ENCODE measurements at regions not wholly inside any gene's neighbourhood (a gene's known extent, or its start where the extent isn't known, plus 50 kb on each side); places are given as distances from the start of the nearest gene placed in this dataset.

DNA sequence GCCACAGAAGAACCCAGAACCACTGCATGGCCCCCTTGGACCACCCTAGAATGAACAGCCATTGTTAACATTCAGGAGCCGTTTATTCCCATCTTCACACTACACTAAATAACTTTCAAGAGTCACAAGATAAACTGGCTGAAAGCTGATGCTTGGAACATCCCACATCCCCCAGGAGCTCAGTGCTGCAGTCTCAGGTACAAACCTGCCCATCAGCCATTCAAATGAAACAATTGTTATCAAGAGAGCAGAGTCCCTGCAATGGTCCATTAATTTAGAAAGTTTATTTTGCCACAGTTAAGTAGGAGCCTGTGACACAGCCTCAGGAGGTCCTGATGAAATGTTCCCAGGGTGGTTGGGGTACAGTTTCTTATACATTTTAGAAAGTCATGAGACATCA, 123.8 kb upstream of the ZNF91 start:
- H3K9me3 Mint-ChIP-seq (ENCODE audit: unreplicated experiment): peaks cover 20% of the 10 kb centered on the region
- POLR2A ChIA-PET: no interaction called here

DNA sequence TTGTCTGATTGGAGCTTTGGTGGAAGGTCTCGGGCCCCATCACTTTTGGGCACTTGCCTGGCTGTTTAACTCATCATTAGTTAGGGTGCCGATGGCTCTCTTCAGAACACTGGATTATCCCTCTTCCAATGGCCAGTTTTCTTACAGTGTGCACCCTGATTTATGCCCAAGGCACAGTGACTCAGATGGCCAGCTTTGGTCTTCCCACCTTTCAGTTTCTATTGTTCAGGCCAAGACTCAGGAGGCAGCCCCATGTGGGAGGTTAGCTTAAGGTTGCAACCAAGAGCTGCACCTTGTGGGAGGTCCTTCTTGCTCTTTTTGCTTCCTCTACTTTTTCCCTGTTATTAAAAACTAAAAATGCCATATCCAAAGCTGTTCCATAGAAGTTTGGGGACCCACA, 121.0 kb upstream of the ZNF91 start:
- POLR2A ChIA-PET: no interaction called here
- Mint-ChIP-seq H3K27me3 (ENCODE audit: insufficient read depth, unreplicated experiment) (no peaks in the 10 kb centered on the region), H3K9me3 (ENCODE audit: unreplicated experiment) (peaks cover 20% of the 10 kb centered on the region), H3K36me3 (ENCODE audit: insufficient read depth, unreplicated experiment) (no peaks in the 10 kb centered on the region), H3K4me1 (ENCODE audit: low read depth, unreplicated experiment) (no peaks in the 10 kb centered on the region), H3K4me3 (ENCODE audit: unreplicated experiment) (no peak overlapping the region), H3K27ac (ENCODE audit: unreplicated experiment) (no peak overlapping the region)
- H3K4me3 ChIP-seq (ENCODE audit: low read depth, low read length): no peak overlapping the region
- TF ChIP-seq, protein P1, sequence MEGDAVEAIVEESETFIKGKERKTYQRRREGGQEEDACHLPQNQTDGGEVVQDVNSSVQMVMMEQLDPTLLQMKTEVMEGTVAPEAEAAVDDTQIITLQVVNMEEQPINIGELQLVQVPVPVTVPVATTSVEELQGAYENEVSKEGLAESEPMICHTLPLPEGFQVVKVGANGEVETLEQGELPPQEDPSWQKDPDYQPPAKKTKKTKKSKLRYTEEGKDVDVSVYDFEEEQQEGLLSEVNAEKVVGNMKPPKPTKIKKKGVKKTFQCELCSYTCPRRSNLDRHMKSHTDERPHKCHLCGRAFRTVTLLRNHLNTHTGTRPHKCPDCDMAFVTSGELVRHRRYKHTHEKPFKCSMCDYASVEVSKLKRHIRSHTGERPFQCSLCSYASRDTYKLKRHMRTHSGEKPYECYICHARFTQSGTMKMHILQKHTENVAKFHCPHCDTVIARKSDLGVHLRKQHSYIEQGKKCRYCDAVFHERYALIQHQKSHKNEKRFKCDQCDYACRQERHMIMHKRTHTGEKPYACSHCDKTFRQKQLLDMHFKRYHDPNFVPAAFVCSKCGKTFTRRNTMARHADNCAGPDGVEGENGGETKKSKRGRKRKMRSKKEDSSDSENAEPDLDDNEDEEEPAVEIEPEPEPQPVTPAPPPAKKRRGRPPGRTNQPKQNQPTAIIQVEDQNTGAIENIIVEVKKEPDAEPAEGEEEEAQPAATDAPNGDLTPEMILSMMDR (IDR thresholded peaks at IDR 0.05; ENCODE audit: insufficient read depth in 1 of 2, low read depth in 1 of 2, low read length in 1 of 2, severe bottlenecking in 1 of 2, unreplicated experiment in 1 of 2): no peak
- CTCF ChIA-PET: no interaction called here
- intact Hi-C loops (cut with micrococcal nuclease; ENCODE audit: unreplicated experiment): no loop called here
- H3K36me3 ChIP-seq (ENCODE audit: control insufficient read depth, insufficient read depth, low read length): no peaks in the 10 kb centered on the region
- H3K9me3 ChIP-seq: no peaks in the 10 kb centered on the region
- no peak for DNase-seq
- no peaks in the 10 kb centered on the region for H3K27me3 ChIP-seq (replicated peaks; ENCODE audit: control insufficient read depth, insufficient read depth, low read length)
- no peaks in the 10 kb centered on the region for H3K4me1 ChIP-seq
- no TSS peak for BruUV-seq (replicated peaks)

More for the DNA sequence above, 123.8 kb upstream of the ZNF91 start:
- Histone ChIP-seq H3K27me3 (replicated peaks; ENCODE audit: control insufficient read depth, insufficient read depth, low read length) (no peaks in the 10 kb centered on the region), H3K36me3 (ENCODE audit: control insufficient read depth, insufficient read depth, low read length) (no peaks in the 10 kb centered on the region), H3K4me3 (ENCODE audit: low read depth, low read length) (no peak overlapping the region), H3K4me1 (no peaks in the 10 kb centered on the region), H3K9me3 (0 out of 2 replicates have a peak, but pooled peaks cover 3% of the 10 kb centered on the region)
- no peaks in the 10 kb centered on the region for H3K27me3 Mint-ChIP-seq (ENCODE audit: insufficient read depth, unreplicated experiment)
- no peaks in the 10 kb centered on the region for H3K4me1 Mint-ChIP-seq (ENCODE audit: low read depth, unreplicated experiment)
- CTCF ChIA-PET: no interaction called here
- DNase-seq: no peak
- no TSS peak for BruUV-seq (replicated peaks)
- no peak overlapping the region for H3K27ac Mint-ChIP-seq (ENCODE audit: unreplicated experiment)
- intact Hi-C loops (cut with micrococcal nuclease; ENCODE audit: unreplicated experiment): no loop called here
- H3K4me3 Mint-ChIP-seq (ENCODE audit: unreplicated experiment): no peak overlapping the region
- H3K36me3 Mint-ChIP-seq (ENCODE audit: insufficient read depth, unreplicated experiment): no peaks in the 10 kb centered on the region
- TF ChIP-seq, protein P1 (IDR thresholded peaks at IDR 0.05; ENCODE audit: insufficient read depth in 1 of 2, low read depth in 1 of 2, low read length in 1 of 2, severe bottlenecking in 1 of 2, unreplicated experiment in 1 of 2): no peak

DNA sequence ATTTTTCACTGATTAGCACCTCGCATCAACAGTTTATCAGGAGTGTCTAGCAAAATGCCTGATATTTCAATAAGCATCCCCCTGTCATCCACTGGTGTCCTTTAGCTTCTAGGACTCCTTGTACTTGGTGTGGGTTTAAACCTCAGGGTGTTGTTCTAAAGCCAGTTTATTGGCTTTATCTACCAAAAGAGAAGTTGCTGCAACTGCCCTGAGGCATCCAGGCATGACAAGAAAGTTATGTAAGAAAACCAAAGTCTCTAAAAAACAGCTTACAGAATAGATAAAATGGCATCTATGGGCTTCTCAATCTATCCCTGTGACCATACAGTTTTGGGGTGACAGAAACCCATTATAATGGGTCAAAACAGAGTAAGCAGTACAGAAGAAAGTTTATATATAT, 120.3 kb upstream of the ZNF91 start:
- TF ChIP-seq, protein P1 (IDR thresholded peaks at IDR 0.05; ENCODE audit: insufficient read depth in 1 of 2, low read depth in 1 of 2, low read length in 1 of 2, severe bottlenecking in 1 of 2, unreplicated experiment in 1 of 2): no peak
- Histone ChIP-seq H3K9me3 (no peaks in the 10 kb centered on the region), H3K4me3 (ENCODE audit: low read depth, low read length) (no peak overlapping the region), H3K27me3 (replicated peaks; ENCODE audit: control insufficient read depth, insufficient read depth, low read length) (no peaks in the 10 kb centered on the region), H3K36me3 (ENCODE audit: control insufficient read depth, insufficient read depth, low read length) (no peaks in the 10 kb centered on the region), H3K4me1 (no peaks in the 10 kb centered on the region)
- peaks cover 20% of the 10 kb centered on the region for H3K9me3 Mint-ChIP-seq (ENCODE audit: unreplicated experiment)
- H3K4me3 Mint-ChIP-seq (ENCODE audit: unreplicated experiment): no peak overlapping the region
- DNase-seq: no peak
- no peaks in the 10 kb centered on the region for H3K4me1 Mint-ChIP-seq (ENCODE audit: low read depth, unreplicated experiment)
- POLR2A ChIA-PET: no interaction called here
- H3K36me3 Mint-ChIP-seq (ENCODE audit: insufficient read depth, unreplicated experiment): no peaks in the 10 kb centered on the region
- no TSS peak for BruUV-seq (replicated peaks)
- no peaks in the 10 kb centered on the region for H3K27me3 Mint-ChIP-seq (ENCODE audit: insufficient read depth, unreplicated experiment)
- intact Hi-C loops (cut with micrococcal nuclease; ENCODE audit: unreplicated experiment): no loop called here
- CTCF ChIA-PET: no interaction called here
- H3K27ac Mint-ChIP-seq (ENCODE audit: unreplicated experiment): no peak overlapping the region

All from Caco-2 (cell line).